ENCODE measurements at regions not wholly inside any gene's neighbourhood (a gene's known extent, or its start where the extent isn't known, plus 50 kb on each side); places are given as distances from the start of the nearest gene placed in this dataset.
"Not testable (repeated sequence)": the region's sequence is repeated elsewhere in the genome, so short reads cannot be mapped to it uniquely, and the experiment has no call there.

- no peak for DNase-seq (ENCODE audit: low spot score)
Measured at GRCh38 chr7:46934198-46934825, 647.6 kb downstream of the TNS3 start.

- DNase-seq (ENCODE audit: low spot score): no peak
Measured at GRCh38 chr7:46933596-46933995, 648.3 kb downstream of the TNS3 start.

GRCh38 chr7:46932676-46933424 is 649.1 kb downstream of the TNS3 start:
- peak; percentile 75 for DNase-seq (ENCODE audit: low spot score)

- DNase-seq (ENCODE audit: low spot score): no peak
Measured at GRCh38 chr7:46932306-46932675, 649.6 kb downstream of the TNS3 start.

GRCh38 chr7:46930366-46930765 is 651.5 kb downstream of the TNS3 start:
- peak; percentile 87 for DNase-seq (ENCODE audit: low spot score)

GRCh38 chr7:46929359-46929758 is 652.6 kb downstream of the TNS3 start:
- no peak for DNase-seq (ENCODE audit: low spot score)

GRCh38 chr7:46928719-46929118 is 653.2 kb downstream of the TNS3 start:
- DNase-seq (ENCODE audit: low spot score): no peak

- DNase-seq (ENCODE audit: low spot score): no peak
Measured at GRCh38 chr7:46927131-46927810, 654.6 kb downstream of the TNS3 start.

- DNase-seq (ENCODE audit: low spot score): no peak
Measured at GRCh38 chr7:46916581-46916980, 665.3 kb downstream of the TNS3 start.

- DNase-seq (ENCODE audit: low spot score): no peak
Measured at GRCh38 chr7:46912692-46913091, 669.2 kb downstream of the TNS3 start.

- peak; percentile 69 for DNase-seq (ENCODE audit: low spot score)
Measured at GRCh38 chr7:46909601-46910051, 672.3 kb downstream of the TNS3 start.

GRCh38 chr7:46908770-46909169 is 673.1 kb downstream of the TNS3 start:
- DNase-seq (ENCODE audit: low spot score): peak; percentile 74

GRCh38 chr7:46904523-46904922 is 677.4 kb downstream of the TNS3 start:
- DNase-seq (ENCODE audit: low spot score): not testable (repeated sequence)

GRCh38 chr7:46902463-46902862 is 679.4 kb downstream of the TNS3 start:
- DNase-seq (ENCODE audit: low spot score): no peak

- DNase-seq (ENCODE audit: low spot score): no peak
Measured at GRCh38 chr7:46900312-46901263, 681.3 kb downstream of the TNS3 start.

GRCh38 chr7:46897381-46897780 is 684.5 kb downstream of the TNS3 start:
- no peak for DNase-seq (ENCODE audit: low spot score)

- DNase-seq (ENCODE audit: low spot score): no peak
Measured at GRCh38 chr7:46886669-46887374, 695.1 kb downstream of the TNS3 start.

GRCh38 chr7:46885167-46885566 is 696.7 kb downstream of the TNS3 start:
- no peak for DNase-seq (ENCODE audit: low spot score)

GRCh38 chr7:46881507-46882127 is 700.3 kb downstream of the TNS3 start:
- no peak for DNase-seq (ENCODE audit: low spot score)

GRCh38 chr7:46880508-46881196 is 701.3 kb downstream of the TNS3 start:
- no peak for DNase-seq (ENCODE audit: low spot score)
